ENCODE measurements at regions not wholly inside any gene's neighbourhood (a gene's known extent, or its start where the extent isn't known, plus 50 kb on each side); places are given as distances from the start of the nearest gene placed in this dataset.

GRCh38 chr7:128189231-128189930 lies 51.7 kb upstream of the LEP start:
- Histone ChIP-seq H3K9ac (ENCODE audit: insufficient read length) (no peak overlapping the region), H3K9me3 (ENCODE audit: low read depth, low read length) (peaks cover 3% of the 10 kb centered on the region; the same call in 1 of the 2 replicates), H3K27ac (no peak overlapping the region), H3K4me3 (no peak overlapping the region), H3K36me3 (ENCODE audit: insufficient read depth, low read length) (no peaks in the 10 kb centered on the region)
- TF ChIP-seq FOXP2 (optimal IDR thresholded peaks at IDR 0.05; ENCODE audit: control extremely low read depth, extremely low read length, insufficient read depth) (no peak), POLR2AphosphoS5 (IDR thresholded peaks at IDR 0.05; ENCODE audit: borderline replicate concordance, low read depth, low read length) (no peak), EZH2 (IDR thresholded peaks at IDR 0.05) (no peak)
- DNase-seq (ENCODE audit: low read depth, low spot score): no peak

- Histone ChIP-seq H3K27ac (no peak overlapping the region), H3K4me3 (no peak overlapping the region), H3K9me3 (ENCODE audit: low read depth, low read length) (peaks cover 11% of the 10 kb centered on the region; the same call in 1 of the 2 replicates), H3K36me3 (ENCODE audit: insufficient read depth, low read length) (no peaks in the 10 kb centered on the region), H3K9ac (ENCODE audit: insufficient read length) (no peak overlapping the region)
- TF ChIP-seq EZH2 (IDR thresholded peaks at IDR 0.05) (no peak), FOXP2 (optimal IDR thresholded peaks at IDR 0.05; ENCODE audit: control extremely low read depth, extremely low read length, insufficient read depth) (no peak), POLR2AphosphoS5 (IDR thresholded peaks at IDR 0.05; ENCODE audit: borderline replicate concordance, low read depth, low read length) (no peak)
- no peak for DNase-seq (ENCODE audit: low read depth, low spot score)
These were observed 50.9 kb upstream of the LEP start for GRCh38 chr7:128190051-128190647.

DNA sequence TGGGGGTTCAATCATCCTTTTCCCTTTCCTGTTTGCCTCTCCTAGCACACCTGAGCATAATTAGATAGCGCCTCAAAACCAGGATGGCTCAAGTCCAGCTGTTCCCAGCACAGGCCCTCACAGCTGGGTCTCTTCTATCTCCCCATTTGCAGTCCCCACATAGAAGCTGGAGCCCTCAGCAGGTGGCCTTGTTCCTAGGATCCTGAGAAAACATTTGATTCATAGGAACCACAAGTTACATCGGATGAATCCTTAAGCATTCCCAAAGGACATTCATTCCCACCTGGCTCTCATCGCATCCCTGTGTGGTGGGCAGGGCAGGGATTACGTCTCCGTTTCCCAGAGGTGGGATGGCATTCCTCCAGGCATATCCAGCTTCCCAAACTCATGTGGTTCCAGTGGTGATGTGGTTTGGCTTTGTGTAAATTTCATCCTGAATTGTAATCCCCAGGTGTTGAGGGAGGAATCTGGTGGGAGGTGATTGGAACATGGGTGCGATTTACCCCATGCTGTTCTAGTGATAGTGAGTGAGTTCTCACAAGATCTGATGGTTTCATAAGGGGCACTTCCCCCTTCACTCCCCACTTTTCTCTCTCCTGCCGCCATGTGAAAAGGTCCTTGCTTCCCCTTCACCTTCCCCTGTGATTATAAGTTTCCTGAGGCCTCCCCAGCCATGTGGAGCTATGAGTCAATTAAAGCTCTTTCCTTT lies 49.8 kb upstream of the LEP start:
- H3K9me3 ChIP-seq (ENCODE audit: low read depth, low read length): peaks cover 18% of the 10 kb centered on the region; the same call in 1 of the 2 replicates
- no peak overlapping the region for H3K9ac ChIP-seq (ENCODE audit: insufficient read length)
- no peak for DNase-seq (ENCODE audit: low read depth, low spot score)
- no peak for TF ChIP-seq FOXP2 (optimal IDR thresholded peaks at IDR 0.05; ENCODE audit: control extremely low read depth, extremely low read length, insufficient read depth)
- no peak for TF ChIP-seq EZH2 (IDR thresholded peaks at IDR 0.05)
- no peak for TF ChIP-seq POLR2AphosphoS5 (IDR thresholded peaks at IDR 0.05; ENCODE audit: borderline replicate concordance, low read depth, low read length)
- H3K4me3 ChIP-seq: no peak overlapping the region
- H3K27ac ChIP-seq: no peak overlapping the region
- no peaks in the 10 kb centered on the region for H3K36me3 ChIP-seq (ENCODE audit: insufficient read depth, low read length)
